Cerebellar cortex (tissue), 1 donor: ENCODE measurements at regions not wholly inside any gene's neighbourhood (a gene's known extent, or its start where the extent isn't known, plus 50 kb on each side); places are given as distances from the start of the nearest gene placed in this dataset.
"Not testable (repeated sequence)": the region's sequence is repeated elsewhere in the genome, so short reads cannot be mapped to it uniquely, and the experiment has no call there.

Experiments
- DNase-seq: peaks from one replicate; pipeline ENCODE4 v3.0.0-alpha.2; 2015; ENCODE audit warnings: low spot score

DNA sequence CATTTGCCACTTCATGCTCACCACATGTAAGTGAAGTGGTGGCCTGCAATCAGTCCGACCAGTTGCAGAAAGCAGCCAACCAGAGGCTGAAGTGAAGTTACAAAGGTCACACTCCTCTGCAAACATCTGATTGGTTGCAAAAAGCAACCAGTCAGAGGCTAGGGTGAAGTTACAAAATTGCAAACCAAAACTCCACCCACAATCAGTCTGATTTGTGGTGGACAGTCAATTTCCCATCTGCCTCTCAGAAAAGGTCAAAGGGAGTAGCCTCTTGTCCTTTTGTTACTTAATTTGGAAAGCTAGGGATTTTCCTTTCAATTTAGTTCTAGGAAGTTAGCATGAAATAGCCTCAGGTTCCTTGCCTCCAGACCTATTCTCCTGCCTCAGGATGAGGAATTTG lies 185.0 kb downstream of the UXS1 start:
- no peak for DNase-seq

DNA sequence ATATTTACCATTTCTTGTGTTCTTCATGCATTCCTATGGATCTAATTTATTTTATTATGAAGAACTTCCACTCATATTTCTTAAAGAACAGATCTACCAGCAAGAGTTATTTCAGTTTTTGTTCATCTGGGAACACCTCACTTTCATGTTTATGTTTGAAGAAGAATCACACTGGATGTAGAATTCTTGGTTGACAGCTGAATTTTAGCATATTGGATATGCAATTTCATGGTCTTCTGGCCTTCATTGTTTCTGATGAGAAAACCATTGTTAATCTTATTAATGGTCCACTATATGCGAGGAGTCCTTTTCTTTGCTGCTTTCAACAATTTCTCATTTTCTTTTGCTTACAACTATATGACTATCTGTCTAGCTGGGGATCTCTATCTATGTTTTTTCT lies 189.2 kb downstream of the UXS1 start:
- DNase-seq: no peak

DNA sequence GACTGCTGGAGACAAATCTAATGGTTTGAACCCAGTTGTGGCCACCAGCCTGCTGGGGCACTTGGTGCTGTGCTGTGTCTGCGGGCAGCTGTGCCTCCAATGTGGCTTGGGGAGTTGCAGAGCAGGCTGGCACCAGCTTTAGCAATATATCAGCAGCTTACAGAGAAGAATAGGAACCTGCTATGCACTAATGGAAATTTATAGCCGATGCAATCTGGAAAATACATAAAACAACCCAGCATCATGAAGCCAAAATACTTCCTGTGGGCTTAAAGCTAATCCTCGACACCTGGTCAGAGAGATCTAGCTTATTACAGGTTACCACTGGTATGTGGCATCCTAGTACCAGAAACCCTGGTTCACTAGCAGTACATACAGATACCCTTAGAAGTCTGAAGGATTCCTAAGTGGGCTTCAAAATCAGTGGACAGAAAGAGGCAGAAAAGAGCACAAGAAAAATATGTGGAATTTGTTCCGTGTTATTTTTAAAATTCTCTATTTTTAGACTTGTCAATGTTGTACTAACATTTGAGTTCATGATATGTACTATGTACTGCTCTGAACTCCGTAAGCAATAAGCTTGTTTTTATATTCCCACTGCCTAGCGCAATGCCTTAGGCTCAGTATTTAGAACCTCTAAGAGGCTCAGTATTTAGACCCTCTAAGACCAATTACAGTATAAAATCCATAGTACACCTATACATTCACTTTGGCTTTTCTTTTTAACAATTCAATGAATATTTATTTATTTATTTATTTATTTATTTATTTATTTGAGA lies 194.7 kb downstream of the UXS1 start:
- no peak for DNase-seq

DNA sequence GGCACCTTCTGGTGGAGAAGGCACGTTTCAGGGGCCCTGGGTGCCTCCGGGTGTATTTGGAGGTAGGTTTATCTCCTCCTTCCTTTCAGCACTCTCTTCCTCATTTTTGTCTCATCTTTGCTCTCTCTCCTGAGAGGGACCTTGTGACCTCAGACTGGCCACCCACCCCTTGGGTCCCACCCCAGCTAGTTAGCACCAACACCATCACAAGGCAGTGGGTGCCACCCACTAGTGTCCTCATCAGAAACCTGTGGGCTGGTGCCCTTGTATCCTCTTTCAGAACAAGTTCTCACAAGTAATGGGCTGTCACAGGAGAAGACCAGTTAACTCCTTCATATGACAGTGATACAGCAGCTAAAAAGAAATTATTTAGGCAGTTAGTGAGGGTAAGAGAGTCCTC lies 196.4 kb downstream of the UXS1 start:
- no peak for DNase-seq

DNA sequence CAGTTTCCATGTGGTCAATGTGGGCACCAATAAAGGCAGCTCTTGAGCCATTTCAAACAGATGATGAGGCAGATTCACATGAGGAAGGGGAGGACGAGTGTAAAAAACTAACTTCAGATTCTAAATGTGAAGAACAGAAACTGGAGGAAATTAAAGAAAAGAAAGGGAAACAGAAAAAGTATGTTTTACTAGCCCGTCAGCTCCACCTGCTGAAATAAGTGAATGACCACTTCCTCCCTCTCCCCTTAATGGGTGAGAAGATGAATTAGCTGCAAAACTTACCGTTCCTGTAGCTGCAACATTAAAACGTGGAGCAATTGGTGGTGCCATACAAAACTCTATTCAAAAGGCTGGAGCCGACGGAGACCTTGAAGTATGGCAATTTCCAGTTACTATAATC lies 203.5 kb downstream of the UXS1 start:
- no peak for DNase-seq

DNA sequence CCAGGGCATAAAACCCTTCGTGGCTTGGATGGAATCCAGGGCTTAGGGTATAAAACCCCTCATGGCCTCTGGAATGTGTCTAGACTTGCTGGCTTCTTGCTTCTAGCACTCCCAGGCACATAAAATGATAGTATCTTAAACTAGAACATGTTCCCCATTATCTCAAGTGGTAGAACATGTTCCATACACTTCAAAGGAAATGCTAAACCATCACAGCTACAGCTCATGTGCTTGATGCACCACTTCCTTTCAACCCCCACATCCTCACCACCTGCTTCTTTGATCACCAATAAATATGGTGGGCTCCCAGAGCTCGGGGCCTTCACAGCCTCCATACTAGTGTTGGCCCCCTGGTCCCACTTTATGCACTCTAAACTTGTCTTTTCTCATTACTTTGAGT lies 204.3 kb downstream of the UXS1 start:
- DNase-seq: not testable (repeated sequence)

DNA sequence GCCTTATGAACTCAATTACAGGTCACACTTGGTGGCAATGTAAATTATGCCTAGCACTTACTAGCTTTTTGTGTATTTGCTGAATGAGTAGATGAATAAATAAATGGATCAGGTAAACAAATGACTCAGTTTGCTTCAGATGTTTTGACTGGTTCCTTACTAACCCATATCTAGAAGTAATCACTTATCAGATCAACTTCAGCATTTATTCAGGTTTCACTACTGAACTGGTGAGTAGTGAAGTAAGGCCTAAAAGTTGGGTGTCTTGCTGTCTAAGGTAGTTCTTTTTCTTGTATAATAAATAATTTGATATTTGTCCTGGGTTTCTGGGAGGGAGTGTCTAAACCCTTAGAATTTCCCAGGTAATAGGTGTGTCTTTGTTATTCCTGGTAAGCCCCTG lies 205.0 kb downstream of the UXS1 start:
- no peak for DNase-seq

DNA sequence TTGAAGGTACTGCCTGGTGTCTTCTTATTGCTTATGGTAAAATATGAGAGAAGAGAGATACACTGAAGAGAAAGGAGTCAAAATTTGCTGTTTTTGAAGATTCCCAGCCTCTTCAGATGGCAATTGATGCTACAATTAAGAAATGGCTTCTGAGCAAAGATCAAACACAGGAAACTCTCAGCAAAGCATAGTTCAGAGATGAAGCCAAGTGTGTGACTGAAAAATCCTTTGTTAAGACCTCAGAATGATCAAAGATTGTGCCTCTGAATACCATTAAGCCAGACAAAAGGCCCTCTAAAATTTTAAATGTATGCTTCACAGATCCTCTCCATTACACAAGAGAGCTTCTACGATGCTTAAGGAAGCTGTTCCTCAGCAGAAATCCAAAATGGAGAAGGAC lies 216.3 kb downstream of the UXS1 start:
- no peak for DNase-seq

DNA sequence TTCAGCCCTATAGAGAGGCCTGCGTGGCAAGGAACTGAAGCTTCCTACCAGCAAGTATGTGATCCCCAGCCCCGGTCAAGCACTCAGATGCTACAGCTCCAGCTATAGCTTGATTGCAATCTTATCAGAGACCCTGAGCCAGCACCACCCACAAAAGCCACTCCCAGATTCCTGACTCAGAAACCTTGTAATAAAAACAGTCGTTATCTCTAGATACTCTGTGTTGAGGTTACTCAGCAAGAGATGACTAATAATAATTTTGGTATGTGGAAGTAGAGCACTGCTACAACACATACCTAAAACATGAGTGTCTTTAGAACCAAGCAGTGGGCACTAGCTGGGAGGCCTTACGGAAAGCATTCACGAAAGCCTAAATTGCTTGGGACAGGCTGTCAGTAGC lies 216.9 kb downstream of the UXS1 start:
- no peak for DNase-seq

DNA sequence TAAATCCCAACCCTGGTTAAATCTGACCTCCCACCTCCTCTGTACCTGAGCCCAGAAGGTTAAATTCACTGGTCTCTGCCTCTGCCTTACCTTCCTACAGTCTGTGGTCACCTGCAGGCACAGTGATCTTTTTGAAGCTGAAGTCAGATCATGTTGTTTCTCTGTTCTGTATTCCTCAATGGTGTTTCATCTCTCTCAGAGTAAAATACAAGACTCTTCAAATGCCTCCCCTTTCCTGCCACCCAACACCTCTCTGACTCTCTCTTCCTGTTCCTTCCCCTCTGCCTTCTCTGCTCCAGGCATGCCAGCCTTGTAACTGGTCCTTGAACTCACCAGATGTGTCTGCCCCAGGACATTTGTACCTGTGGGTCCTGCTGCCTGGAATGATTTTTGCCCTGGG lies 219.3 kb downstream of the UXS1 start:
- DNase-seq: no peak

DNA sequence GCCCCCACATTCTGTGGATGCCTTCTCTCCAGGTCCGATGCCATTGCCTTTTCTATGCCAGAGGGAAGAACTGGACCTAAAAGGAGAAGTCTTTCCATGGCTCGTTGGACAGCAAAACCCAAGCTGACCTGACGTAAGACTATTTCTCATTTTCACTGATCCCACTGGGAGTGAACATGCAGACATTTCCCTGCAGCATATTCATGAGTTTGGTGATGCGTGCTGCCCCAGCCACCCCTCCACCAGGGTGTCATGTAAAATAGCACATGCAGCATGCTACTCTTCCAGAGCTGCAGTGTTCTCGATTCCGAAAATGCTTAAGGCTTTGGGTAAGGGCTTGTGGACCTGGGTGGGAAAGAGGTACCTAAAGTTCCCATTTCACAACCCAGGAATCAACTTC lies 221.2 kb downstream of the UXS1 start:
- no peak for DNase-seq

DNA sequence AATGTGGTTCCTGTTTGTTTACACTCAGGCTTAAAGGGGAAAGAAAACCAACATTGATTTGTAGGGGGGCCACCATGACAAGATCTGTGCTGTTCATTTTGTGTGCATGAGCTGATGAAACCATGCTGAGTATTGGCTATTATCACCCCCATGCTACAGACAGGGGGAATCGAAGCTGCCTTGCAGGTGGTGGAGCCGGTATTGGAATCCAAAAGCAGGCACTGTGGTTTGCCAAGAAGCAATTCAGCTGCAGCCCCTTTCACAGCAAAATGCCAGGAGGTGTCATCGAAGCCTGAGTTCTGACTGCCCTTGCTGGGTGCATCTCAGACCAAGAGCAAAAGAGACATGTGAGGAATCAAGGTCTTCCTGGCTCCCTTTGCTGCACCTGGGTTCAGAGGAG lies 221.9 kb downstream of the UXS1 start:
- DNase-seq: no peak

DNA sequence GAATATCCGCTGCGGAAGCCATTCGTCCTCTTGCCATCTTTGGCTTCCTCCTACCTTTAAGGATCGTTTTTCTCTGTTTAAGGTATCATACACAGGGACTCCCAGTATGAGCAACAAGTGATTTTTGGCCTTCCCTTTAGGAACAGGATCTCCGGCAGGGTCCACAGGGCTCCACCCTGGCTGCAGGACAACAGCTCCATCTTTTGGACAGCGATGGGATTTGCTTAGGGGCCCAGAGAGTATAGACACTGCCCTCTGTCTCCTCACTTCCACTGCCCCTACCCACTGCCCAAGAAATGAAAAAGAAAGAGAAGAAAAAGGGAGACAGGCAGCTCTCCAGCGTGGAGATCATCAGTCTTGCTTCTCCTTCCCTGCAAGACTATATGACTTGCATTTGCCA lies 224.5 kb downstream of the UXS1 start:
- DNase-seq: no peak

DNA sequence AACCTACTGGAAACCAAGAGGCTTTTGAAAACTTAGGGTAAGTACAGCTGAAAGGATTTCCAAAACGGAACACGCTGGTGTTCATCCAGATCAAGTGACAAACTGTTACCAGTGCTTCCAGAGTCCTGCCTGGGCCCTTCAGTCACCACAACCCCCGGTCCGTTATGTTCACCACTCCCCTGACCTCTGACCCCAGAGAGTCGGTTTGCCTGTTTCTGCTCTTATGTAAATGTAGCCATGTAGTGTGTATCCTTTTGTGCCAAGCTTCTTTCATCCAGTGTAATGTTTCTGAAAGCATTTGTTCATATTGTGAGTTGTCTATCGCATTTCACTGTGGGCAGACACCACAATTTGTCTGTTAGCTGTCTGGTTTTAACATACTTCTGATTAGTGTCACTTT lies 217.5 kb downstream of the NCK2 start:
- no peak for DNase-seq

DNA sequence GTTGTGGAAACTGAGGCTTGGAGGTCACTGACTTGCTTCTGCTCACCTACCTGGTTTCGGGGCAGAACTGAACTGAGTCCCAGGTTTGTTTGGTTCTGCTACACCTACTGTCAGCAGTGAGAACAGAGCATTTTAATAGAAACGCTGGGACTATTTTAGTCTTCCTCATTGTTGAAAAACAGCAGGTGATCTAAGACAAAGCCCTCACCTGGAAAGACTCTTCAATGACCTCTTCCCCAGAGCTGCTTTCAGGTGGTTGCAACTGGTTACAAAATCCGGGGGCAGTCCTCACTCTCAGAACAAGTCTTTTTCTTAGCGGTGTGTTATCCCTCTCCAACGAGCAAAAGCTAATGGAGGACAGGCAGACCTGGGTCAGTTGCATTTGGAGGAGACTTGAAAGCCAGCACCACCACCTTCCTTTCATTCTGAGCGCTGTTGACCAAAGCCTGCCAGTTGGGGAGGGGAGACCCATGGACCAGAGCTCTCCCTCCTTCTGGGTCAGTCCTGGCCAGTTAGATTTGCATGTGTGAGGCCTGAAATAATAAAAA lies 217.0 kb downstream of the NCK2 start:
- no peak for DNase-seq

DNA sequence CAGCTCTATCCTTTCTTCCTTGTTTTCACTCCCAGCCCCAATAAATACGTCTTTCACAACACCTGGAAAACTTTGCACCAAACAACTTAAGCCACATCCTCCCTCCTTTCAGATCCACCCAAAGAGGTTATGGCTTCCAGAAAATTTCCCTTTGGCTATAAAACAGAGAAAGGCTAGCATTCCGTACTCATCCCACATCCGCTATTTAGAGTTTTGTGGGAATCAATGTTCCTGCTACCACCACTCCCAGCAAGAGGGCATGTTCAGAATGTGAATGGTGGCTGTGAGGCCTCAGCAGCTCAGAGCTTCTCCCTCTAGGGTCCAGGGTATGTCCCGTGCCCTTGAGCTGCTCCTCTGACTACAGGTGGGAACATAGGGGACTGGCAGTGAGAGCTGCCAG lies 214.6 kb downstream of the NCK2 start:
- no peak for DNase-seq

DNA sequence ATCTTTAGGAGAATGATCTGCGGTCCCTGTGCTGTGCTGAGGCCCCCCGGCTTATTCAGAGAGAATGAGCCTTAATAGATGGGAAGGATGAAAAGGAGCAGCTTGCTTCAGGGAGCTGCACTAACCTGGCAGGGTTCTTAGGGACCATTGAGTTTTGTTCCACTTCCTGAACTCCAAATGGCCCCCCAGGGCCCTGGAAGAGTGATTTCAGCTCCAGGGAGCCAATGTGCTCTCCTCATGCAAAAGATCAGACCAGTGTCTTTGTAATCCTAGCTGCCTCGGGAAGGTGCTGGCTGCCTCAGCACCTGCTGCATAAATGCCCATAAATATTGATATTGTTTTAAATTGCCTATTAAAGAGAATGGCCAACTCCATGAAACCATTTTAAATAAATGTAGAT lies 210.2 kb downstream of the NCK2 start:
- no peak for DNase-seq

DNA sequence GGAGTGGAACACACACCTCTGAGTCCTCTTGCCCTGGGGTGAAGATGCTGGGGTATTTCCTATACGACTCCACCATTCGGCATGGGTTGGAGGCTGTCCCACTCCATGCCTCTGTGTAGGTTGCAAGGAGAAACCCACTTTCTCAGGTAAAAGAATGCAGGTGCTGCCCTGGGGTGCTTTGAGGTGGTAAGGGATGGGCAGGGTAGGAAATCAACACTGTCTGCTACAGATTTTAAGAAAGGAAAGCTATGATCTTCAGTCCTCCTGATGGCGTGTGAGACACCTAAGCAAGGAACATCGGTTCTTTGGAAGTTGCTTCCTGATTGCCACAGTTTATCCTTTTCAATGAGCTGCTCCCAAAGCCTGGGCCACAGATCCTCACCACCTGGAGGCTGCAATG lies 209.2 kb downstream of the NCK2 start:
- DNase-seq: no peak

DNA sequence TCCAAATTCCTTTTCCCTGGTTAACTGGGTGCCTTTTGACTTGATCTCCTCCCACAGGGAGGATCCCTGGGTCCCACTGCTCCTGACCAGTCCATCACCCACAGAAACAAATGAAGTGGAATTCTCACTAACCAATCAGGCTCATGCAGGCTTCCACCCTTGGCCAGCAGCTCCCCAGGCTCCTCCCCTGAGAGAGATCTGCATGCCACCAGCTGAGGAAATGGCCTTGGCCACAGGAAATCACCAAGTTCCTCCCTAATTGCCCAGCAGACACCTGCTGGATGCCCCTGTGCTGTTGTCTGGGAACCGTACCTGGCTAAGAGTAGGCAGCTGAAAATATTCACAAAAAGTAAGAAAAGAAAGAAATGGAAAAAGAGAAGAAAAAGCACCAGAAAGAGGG lies 207.4 kb downstream of the NCK2 start:
- no peak for DNase-seq

DNA sequence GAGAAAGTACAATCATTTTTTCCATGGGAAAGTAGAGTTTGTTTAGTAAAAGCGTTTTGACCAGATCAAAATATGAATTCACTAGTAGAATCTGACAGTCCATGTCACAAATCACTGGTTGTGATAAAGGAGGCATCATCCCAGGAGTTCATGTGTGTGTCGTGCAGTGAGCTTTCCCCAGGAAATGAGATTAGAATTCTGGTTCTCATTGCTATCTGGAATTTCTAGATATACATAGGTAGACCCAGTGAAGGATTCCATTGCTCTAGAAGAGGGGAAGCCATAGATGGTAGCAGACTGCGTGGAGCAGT lies 206.6 kb downstream of the NCK2 start:
- no peak for DNase-seq

DNA sequence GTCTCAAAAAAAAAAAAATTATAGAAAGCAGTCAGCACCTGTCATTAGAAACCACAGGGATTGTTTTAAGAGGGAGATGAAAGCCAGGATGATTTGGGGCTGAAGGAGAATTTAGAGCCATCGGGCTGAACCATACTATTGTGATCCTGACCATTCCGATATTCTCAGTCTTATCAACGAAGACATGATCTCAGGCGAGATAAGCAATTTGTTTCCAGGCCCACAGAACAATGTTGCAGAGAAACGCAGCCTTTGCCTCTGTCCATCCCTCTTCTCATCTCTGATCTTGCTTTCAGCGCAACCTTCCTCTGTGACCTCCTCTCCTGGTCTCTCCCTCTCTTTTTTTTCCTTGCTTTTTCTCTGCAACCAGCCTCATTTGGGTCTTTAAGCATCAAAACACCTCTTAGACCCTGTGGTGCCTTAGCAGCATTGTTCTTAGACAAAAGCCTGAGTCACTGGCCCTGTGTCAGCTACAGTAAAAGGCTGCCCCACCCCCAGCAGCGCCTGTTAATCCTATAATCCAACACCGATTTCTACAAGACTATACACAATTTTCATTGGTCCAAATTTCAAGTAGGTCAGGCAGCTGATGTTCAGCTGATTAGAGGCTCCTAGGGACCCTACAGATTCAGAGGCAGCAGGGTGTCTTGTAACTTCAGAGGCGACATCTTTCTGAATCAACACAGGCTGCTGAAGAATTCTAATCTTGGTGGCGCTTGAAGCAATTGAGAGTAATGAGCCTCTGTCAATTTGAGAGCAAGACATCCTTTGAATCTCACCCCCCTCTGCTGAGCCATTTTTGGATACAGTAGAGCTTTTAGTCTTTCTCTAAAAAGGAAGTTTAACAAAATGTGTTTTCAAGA lies 206.0 kb downstream of the NCK2 start:
- DNase-seq: no peak

DNA sequence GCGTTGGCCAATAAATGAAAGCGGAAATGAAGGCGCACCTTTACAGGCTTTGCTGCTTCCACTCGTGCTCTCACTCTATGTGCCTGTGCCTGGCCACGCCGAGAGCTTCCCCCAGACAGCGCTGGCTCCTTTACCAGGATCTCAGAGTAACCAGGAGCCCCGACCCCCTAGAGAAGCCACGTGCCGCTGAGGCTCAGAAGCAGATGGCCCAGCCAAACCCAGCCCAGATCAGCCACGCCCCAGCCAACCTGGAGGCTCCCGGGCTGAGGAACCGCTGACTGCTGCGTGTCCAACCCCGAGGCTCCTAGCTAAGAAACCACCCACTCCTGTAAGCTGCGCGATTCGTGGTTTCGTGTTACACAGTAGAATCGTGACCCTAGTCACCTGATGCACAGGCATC lies 199.3 kb downstream of the NCK2 start:
- no peak for DNase-seq
